IMR-90 (cell line): ENCODE measurements at regions not wholly inside any gene's neighbourhood (a gene's known extent, or its start where the extent isn't known, plus 50 kb on each side); places are given as distances from the start of the nearest gene placed in this dataset.

Source experiments
- ATAC-seq: fragments of 200-7000 bp; cut with Tn5 transposase; 2 replicates; pipeline ENCODE4 v1.9.1; 2020; ENCODE audit warnings: low read depth, mild to moderate bottlenecking, moderate library complexity
- BruUV-seq: library from RNA; stranded (reverse); fragments of 400-500 nt; replicated peaks from 2 replicates; lab custom pipeline; 2021; lab: Mats Ljungman, UMichigan
- CTCF ChIA-PET: fragments of 300-600 bp; formaldehyde crosslinking; extraction: SDS; loops from one replicate; lab custom pipeline; 2021; ENCODE audit warnings: antibody characterized with exemption; lab: Yijun Ruan, JAX
- POLR2A ChIA-PET: fragments of 300-600 bp; sonication (Branson Sonifier 250); formaldehyde crosslinking; loops from one replicate; lab custom pipeline; 2022; ENCODE audit warnings: antibody characterized with exemption; ENCODE audit not compliant: unreplicated experiment; lab: Charles Lee
- DNase-seq: peaks from one replicate; pipeline ENCODE4 v3.0.0; 2013
- H2AFZ ChIP-seq: replicated peaks from 2 replicates; pipeline ENCODE3; 2013; ENCODE audit warnings: low read length, mild to moderate bottlenecking; ENCODE audit not compliant: poor library complexity
- H2AK5ac ChIP-seq: 2 replicates; pipeline ENCODE4 v1.6.1; 2013; ENCODE audit warnings: low read depth, low read length, inconsistent platforms
- H2AK9ac ChIP-seq: replicated peaks from 2 replicates; pipeline ENCODE3; 2013; ENCODE audit warnings: mild to moderate bottlenecking, low read depth, low read length, moderate library complexity; ENCODE audit not compliant: poor library complexity
- H2BK120ac ChIP-seq: 2 replicates; pipeline ENCODE4 v1.6.1; 2013; ENCODE audit warnings: low read depth, low read length, inconsistent platforms
- H2BK15ac ChIP-seq: 3 replicates; pipeline ENCODE4 v1.6.1; 2013; ENCODE audit warnings: low read depth, low read length, inconsistent platforms
- H2BK20ac ChIP-seq: 2 replicates; pipeline ENCODE4 v1.6.1; 2013; ENCODE audit warnings: low read depth, mild to moderate bottlenecking, inconsistent platforms, low read length, moderate library complexity
- H2BK5ac ChIP-seq: 2 replicates; pipeline ENCODE4 v1.6.1; 2013; ENCODE audit warnings: mild to moderate bottlenecking, low read depth, low read length, inconsistent platforms; ENCODE audit not compliant: poor library complexity, severe bottlenecking
- H3K14ac ChIP-seq: replicated peaks from 2 replicates; pipeline ENCODE4 v1.6.1; 2013; ENCODE audit warnings: low read depth, low read length, inconsistent platforms
- H3K18ac ChIP-seq: 2 replicates; pipeline ENCODE4 v1.6.1; 2013; ENCODE audit warnings: low read depth, low read length, control low read depth
- H3K23ac ChIP-seq: 2 replicates; pipeline ENCODE4 v1.6.1; 2013; ENCODE audit warnings: low read depth, low read length, inconsistent platforms
- H3K27ac ChIP-seq: 2 replicates; pipeline ENCODE4 v1.5.1; 2013; ENCODE audit warnings: mild to moderate bottlenecking, control low read depth, low read length; ENCODE audit not compliant: insufficient read depth
- H3K27me3 ChIP-seq: 2 replicates; pipeline ENCODE4 v1.6.1; 2013; ENCODE audit warnings: low read length; ENCODE audit not compliant: control insufficient read depth, insufficient read depth
- H3K36me3 ChIP-seq: 2 replicates; pipeline ENCODE4 v1.6.1; 2013; ENCODE audit warnings: low read length, mixed read lengths; ENCODE audit not compliant: control insufficient read depth, insufficient read depth
- H3K4ac ChIP-seq: 2 replicates; pipeline ENCODE4 v1.6.1; 2013; ENCODE audit warnings: low read depth, low read length, inconsistent platforms
- H3K4me1 ChIP-seq: 2 replicates; pipeline ENCODE4 v1.6.1; 2013; ENCODE audit warnings: low read length, mixed read lengths; ENCODE audit not compliant: control insufficient read depth, insufficient read depth
- H3K4me2 ChIP-seq: 2 replicates; pipeline ENCODE4 v1.6.1; 2013; ENCODE audit warnings: low read depth, mild to moderate bottlenecking, control low read depth, low read length, moderate library complexity
- H3K4me3 ChIP-seq: 2 replicates; pipeline ENCODE4 v1.5.1; 2013; ENCODE audit warnings: low read depth, mild to moderate bottlenecking, control low read depth, low read length, moderate library complexity; ENCODE audit not compliant: insufficient read depth
- H3K56ac ChIP-seq: 2 replicates; pipeline ENCODE4 v1.6.1; 2013; ENCODE audit warnings: low read length, inconsistent platforms; ENCODE audit not compliant: insufficient read depth; ENCODE audit errors: extremely low read depth
- H3K79me1 ChIP-seq, 2 experiments: 2 replicates each; pipeline ENCODE4 v1.6.1; 2013; ENCODE audit warnings: low read length in 2 of 2, inconsistent platforms in 1 of 2, low read depth in 1 of 2
- H3K9ac ChIP-seq: 2 replicates; pipeline ENCODE4 v1.6.1; 2013; ENCODE audit warnings: low read depth, low read length, control low read depth
- H3K9me1 ChIP-seq: 2 replicates; pipeline ENCODE4 v1.6.1; 2013; ENCODE audit warnings: low read length, inconsistent platforms; ENCODE audit not compliant: insufficient read depth
- H3K9me3 ChIP-seq: 2 replicates; pipeline ENCODE4 v1.6.1; 2013; ENCODE audit warnings: low read length; ENCODE audit not compliant: control insufficient read depth, insufficient read depth
- H4K20me1 ChIP-seq: 2 replicates; pipeline ENCODE4 v1.6.1; 2013; ENCODE audit warnings: low read length, inconsistent platforms; ENCODE audit not compliant: insufficient read depth
- H4K5ac ChIP-seq: 2 replicates; pipeline ENCODE4 v1.6.1; 2013; ENCODE audit warnings: mild to moderate bottlenecking, low read depth, low read length, control low read depth
- H4K8ac ChIP-seq, 2 experiments: 2 replicates each; pipeline ENCODE4 v1.6.1; 2013; ENCODE audit warnings: low read depth in 2 of 2, low read length in 2 of 2, control low read depth in 1 of 2, inconsistent platforms in 1 of 2
- H4K91ac ChIP-seq: 2 replicates; pipeline ENCODE4 v1.6.1; 2013; ENCODE audit warnings: low read depth, low read length, inconsistent platforms; ENCODE audit not compliant: insufficient read depth
- CEBPB ChIP-seq: IDR thresholded peaks from 2 replicates; pipeline ENCODE4 v1.6.1; 2012; ENCODE audit warnings: low read depth, low read length, improper control_type of control experiment
- CHD1 ChIP-seq: IDR thresholded peaks from 2 replicates; pipeline ENCODE4 v1.6.1; 2012; ENCODE audit warnings: low read depth, low read length, improper control_type of control experiment
- MAFK ChIP-seq: IDR thresholded peaks from 2 replicates; pipeline ENCODE4 v1.6.1; 2012; ENCODE audit warnings: low read depth, low read length, improper control_type of control experiment
- MAZ ChIP-seq: IDR thresholded peaks from 2 replicates; pipeline ENCODE4 v1.6.1; 2012; ENCODE audit warnings: low read depth, mild to moderate bottlenecking, low read length, improper control_type of control experiment, moderate library complexity, borderline replicate concordance
- MXI1 ChIP-seq: IDR thresholded peaks from 2 replicates; pipeline ENCODE4 v1.6.1; 2012; ENCODE audit warnings: low read depth, mild to moderate bottlenecking, low read length, moderate library complexity, borderline replicate concordance
- RAD21 ChIP-seq: IDR thresholded peaks from 2 replicates; pipeline ENCODE4 v1.6.1; 2012; ENCODE audit warnings: low read length, improper control_type of control experiment
- RCOR1 ChIP-seq: IDR thresholded peaks from 2 replicates; pipeline ENCODE4 v1.6.1; 2012; ENCODE audit warnings: mild to moderate bottlenecking, low read length, improper control_type of control experiment; ENCODE audit not compliant: insufficient replicate concordance
- WGBS, 2 experiments: methylation state at CpG; one replicate each; pipeline versions ENCODE4 v1.1.5 to v1.1.7; 2013; ENCODE audit warnings: missing lambda C conversion rate in 2 of 2; ENCODE audit not compliant: insufficient read length in 1 of 2; ENCODE audit errors: extremely low coverage in 2 of 2; 5-methylcytosine and 5-hydroxymethylcytosine counted together
- dilution Hi-C: fragments of 300-500 bp; cut with HindIII; formaldehyde crosslinking; loops from one replicate; pipeline ENCODE4 v1.14.3; 2018; ENCODE audit warnings: low sequenced_read_pairs; ENCODE audit not compliant: unreplicated experiment
- in situ Hi-C: fragments of 300-500 bp; cut with MboI; formaldehyde crosslinking; loops from 3 replicates; pipeline ENCODE4 v1.14.3; 2019; ENCODE audit warnings: low sequenced_read_pairs, inconsistent platforms, mixed read lengths
- intact Hi-C: fragments of 100-400 bp; cut with micrococcal nuclease; formaldehyde crosslinking; loops from 2 replicates; pipeline ENCODE4 v1.10.0; 2022
- TF ChIP-seq, protein P1 (sequence below): conservative IDR thresholded peaks from 2 replicates; pipeline ENCODE4 v1.5.1; 2012; ENCODE audit warnings: mild to moderate bottlenecking, low read depth, low read length, improper control_type of control experiment
- TF ChIP-seq, protein P2 (sequence below): fragments of 150-350 bp; IDR thresholded peaks from 2 replicates; pipeline ENCODE4 v1.6.1; 2017; ENCODE audit warnings: mild to moderate bottlenecking, antibody characterized with exemption, low read length, low read depth

DNA sequence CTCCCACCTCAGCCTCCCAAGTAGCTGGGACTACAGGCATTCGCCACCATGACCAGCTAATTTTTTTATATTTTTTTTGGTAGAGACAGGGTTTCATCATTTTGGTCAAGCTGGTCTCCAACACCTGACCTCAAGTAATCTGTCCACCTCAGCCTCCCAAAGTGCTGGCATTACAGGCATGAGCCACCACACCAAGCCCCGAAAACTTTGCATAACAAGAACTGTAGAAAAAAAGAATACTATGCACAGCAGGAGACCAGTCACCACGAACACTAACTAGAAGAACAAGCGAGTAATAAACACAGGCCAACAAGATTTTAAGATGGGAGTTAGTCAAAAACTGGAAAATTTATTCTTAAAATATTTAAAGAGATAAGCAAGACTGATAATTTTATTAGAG lies 447.0 kb downstream of the ETV1 start:
- POLR2A ChIA-PET: no interaction called here
- Histone ChIP-seq H3K9me3 (no peaks in the 10 kb centered on the region), H3K79me1 (no peaks in the 10 kb centered on the region), H4K91ac (no peak overlapping the region), H3K4ac (no peak overlapping the region), H2BK15ac (no peak overlapping the region), H4K20me1 (no peaks in the 10 kb centered on the region), H3K14ac (no peak overlapping the region), H3K56ac (no peak overlapping the region), H2BK5ac (no peak overlapping the region), H4K5ac (no peak overlapping the region), H2BK120ac (no peak overlapping the region), H2AFZ (no peak overlapping the region), H3K36me3 (no peaks in the 10 kb centered on the region), H3K18ac (no peak overlapping the region), H3K27me3 (no peaks in the 10 kb centered on the region), H3K23ac (no peak overlapping the region), H3K4me3 (no peak overlapping the region), H3K4me2 (no peak overlapping the region), H4K8ac (no peak overlapping the region), H2BK20ac (no peak overlapping the region), H3K9me1 (no peaks in the 10 kb centered on the region), H2AK9ac (no peak overlapping the region), H3K9ac (no peak overlapping the region), H3K4me1 (no peaks in the 10 kb centered on the region), H2AK5ac (no peak overlapping the region), H3K27ac (no peak overlapping the region)
- WGBS, 2 experiments: no CpG with 5 or more reads among the region's 4 CpGs
- TF ChIP-seq CHD1 (no peak), MXI1 (no peak), MAFK (no peak), CEBPB (no peak), MAZ (no peak), RAD21 (no peak), RCOR1 (no peak)
- TF ChIP-seq, protein P1, sequence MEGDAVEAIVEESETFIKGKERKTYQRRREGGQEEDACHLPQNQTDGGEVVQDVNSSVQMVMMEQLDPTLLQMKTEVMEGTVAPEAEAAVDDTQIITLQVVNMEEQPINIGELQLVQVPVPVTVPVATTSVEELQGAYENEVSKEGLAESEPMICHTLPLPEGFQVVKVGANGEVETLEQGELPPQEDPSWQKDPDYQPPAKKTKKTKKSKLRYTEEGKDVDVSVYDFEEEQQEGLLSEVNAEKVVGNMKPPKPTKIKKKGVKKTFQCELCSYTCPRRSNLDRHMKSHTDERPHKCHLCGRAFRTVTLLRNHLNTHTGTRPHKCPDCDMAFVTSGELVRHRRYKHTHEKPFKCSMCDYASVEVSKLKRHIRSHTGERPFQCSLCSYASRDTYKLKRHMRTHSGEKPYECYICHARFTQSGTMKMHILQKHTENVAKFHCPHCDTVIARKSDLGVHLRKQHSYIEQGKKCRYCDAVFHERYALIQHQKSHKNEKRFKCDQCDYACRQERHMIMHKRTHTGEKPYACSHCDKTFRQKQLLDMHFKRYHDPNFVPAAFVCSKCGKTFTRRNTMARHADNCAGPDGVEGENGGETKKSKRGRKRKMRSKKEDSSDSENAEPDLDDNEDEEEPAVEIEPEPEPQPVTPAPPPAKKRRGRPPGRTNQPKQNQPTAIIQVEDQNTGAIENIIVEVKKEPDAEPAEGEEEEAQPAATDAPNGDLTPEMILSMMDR: no peak
- TF ChIP-seq, protein P2, sequence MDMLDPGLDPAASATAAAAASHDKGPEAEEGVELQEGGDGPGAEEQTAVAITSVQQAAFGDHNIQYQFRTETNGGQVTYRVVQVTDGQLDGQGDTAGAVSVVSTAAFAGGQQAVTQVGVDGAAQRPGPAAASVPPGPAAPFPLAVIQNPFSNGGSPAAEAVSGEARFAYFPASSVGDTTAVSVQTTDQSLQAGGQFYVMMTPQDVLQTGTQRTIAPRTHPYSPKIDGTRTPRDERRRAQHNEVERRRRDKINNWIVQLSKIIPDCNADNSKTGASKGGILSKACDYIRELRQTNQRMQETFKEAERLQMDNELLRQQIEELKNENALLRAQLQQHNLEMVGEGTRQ: no peak
- in situ Hi-C loops (loop anchor here (25.0 kb wide), 1 partner anchor 470 kb away; no protein-coding TSS in a partner anchor), dilution Hi-C loops (no loop called here), intact Hi-C loops (loop anchor here (5.0 kb wide), 1 partner anchor 445 kb away; the partner anchor contains the start of gene ETV1)
- no TSS peak for BruUV-seq
- ATAC-seq (no peak), DNase-seq (no peak)
- CTCF ChIA-PET: no interaction called here
